ENCODE measurements at regions not wholly inside any gene's neighbourhood (a gene's known extent, or its start where the extent isn't known, plus 50 kb on each side); places are given as distances from the start of the nearest gene placed in this dataset.
"Not testable (repeated sequence)": the region's sequence is repeated elsewhere in the genome, so short reads cannot be mapped to it uniquely, and the experiment has no call there.

- TF ChIP-seq CTCF, POLR2A (IDR thresholded peaks at IDR 0.05): not testable (repeated sequence)
Observed at GRCh38 chr5:176040105-176040801, 72.1 kb upstream of the THOC3 start.

Data from lower leg skin (tissue), 3 donors.